CD1c-positive myeloid dendritic cell (primary cell): ENCODE measurements at regions not wholly inside any gene's neighbourhood (a gene's known extent, or its start where the extent isn't known, plus 50 kb on each side); places are given as distances from the start of the nearest gene placed in this dataset.

Experiments used
- DNase-seq: peaks from one replicate; pipeline ENCODE4 v3.0.0-alpha.2; 2016; ENCODE audit errors: extremely low spot score

DNA sequence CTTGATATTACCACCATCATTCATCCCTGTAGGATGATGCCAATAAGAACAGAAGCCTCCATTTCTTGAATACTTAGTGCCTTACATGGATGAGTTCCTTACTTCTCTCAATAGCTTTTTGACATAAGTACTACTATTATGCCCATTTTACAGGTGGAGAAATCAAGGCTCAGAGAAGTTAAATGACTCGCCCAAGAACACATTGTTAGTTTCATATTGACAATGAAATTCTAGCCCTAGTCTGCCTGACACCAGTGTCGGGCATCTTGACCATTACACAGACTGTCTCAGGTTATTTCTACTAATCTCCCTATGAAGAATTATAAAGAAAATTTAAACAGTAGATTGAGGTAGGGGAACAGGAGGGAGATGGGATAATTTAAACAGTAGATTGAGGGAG, 52.5 kb upstream of the ARL8B start:
- DNase-seq: no peak

DNA sequence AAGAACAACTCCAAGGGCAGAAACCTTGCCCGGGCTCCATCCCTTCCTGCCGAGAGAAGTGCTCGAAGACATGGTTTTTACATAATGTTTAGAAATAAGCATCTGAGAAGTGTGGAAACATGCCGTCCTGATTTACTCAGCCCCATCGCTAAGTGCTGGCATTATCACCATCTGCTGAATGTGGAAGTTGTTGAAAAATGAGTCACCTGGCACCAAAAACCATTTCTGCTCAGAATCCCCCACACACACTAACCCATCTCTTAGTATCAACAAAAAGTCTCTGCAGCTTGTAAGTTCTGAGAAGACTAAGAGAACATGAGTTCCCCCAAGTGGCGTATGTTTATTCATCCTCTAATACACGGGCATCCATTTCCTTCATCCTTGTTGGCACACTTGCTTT, 51.0 kb upstream of the ARL8B start:
- no peak for DNase-seq

GRCh38 chr3:5072100-5072816, 49.8 kb upstream of the ARL8B start:
- no peak for DNase-seq
